Adrenal gland (tissue), 9 donors: ENCODE measurements at regions not wholly inside any gene's neighbourhood (a gene's known extent, or its start where the extent isn't known, plus 50 kb on each side); places are given as distances from the start of the nearest gene placed in this dataset.

Source experiments
- DNase-seq, 7 donors: peaks; one replicate each; pipeline ENCODE4 v3.0.0-alpha.2; 2019 to 2020
- H3K27ac ChIP-seq, 5 donors: fragments of 200-600 bp; sonication (generic) in 4 of 5; 1 replicate in 3 of 5; 2 replicates in 2 of 5; pipeline versions ENCODE4 v1.5.1 to v1.8.0; 2016 to 2020; ENCODE audit warnings: mild to moderate bottlenecking in 1 of 5
- H3K27me3 ChIP-seq: fragments of 200-600 bp; 2 replicates; pipeline ENCODE4 v1.8.0; 2021
- H3K36me3 ChIP-seq, 2 donors: fragments of 200-600 bp; replicated peaks in 1 of 2; 1 replicate in 1 of 2; 2 replicates in 1 of 2; pipeline versions ENCODE4 v1.5.1 to v1.8.0; 2018 to 2022
- H3K4me1 ChIP-seq, 2 donors: fragments of 200-600 bp; replicated peaks in 1 of 2; 1 replicate in 1 of 2; 2 replicates in 1 of 2; pipeline versions ENCODE4 v1.5.1 to v1.8.0; 2018 to 2021
- H3K4me3 ChIP-seq, 4 donors: fragments of 200-600 bp; sonication (generic) in 3 of 4; one replicate each; pipeline ENCODE4 v1.5.1; 2016 to 2018
- H3K9me3 ChIP-seq, 3 donors: fragments of 200-600 bp; sonication (generic) in 1 of 3; replicated peaks in 1 of 3; 1 replicate in 2 of 3; 2 replicates in 1 of 3; pipeline versions ENCODE4 v1.5.1 to v1.8.0; 2016 to 2021
- CTCF ChIP-seq, 6 experiments: fragments of 450-650 bp in 4 of 6; fragments of 200-600 bp in 2 of 6; sonication (generic) in 1 of 6; IDR thresholded peaks; 1 replicate in 5 of 6; 2 replicates in 1 of 6; pipeline versions ENCODE4 v1.5.1 to v1.8.0; 2016 to 2021; ENCODE audit warnings: antibody characterized with exemption in 6 of 6, mild to moderate bottlenecking in 2 of 6, moderate library complexity in 1 of 6
- POLR2A ChIP-seq, 2 donors: fragments of 450-650 bp; IDR thresholded peaks; one replicate each; pipeline ENCODE4 v1.6.1; 2017; ENCODE audit warnings: antibody characterized with exemption in 2 of 2, mild to moderate bottlenecking in 2 of 2, moderate library complexity in 1 of 2
- WGBS, 4 donors: extraction: QIAGEN DNeasy Blood & Tissue Kit in 2 of 4; methylation state at CpG; one replicate each; pipeline versions ENCODE4 v1.1.5 to v1.1.7; 2013 to 2017; 5-methylcytosine and 5-hydroxymethylcytosine counted together
- intact Hi-C, 2 donors: fragments of 100-400 bp; cut with DNase I; formaldehyde crosslinking; loops; one replicate each; pipeline versions ENCODE4 v1.14.1 to v1.15.0; 2022 to 2023
- donor health status: healthy with polysubstance abuse.
- donor health status: Bipolar disorder and iron deficiency.
- donor health status: DM: yes; HTN: yes; CAD: no.
- donor health status: DM: no; HTN: no; CAD: no.
- donor health status: DM: no; HTN: no; CAD: no.

- 44 to 71% (median 46%) methylated on average over 1 of the region's 1 CpG for WGBS, 4 donors
- H3K36me3 ChIP-seq = no peaks in the 10 kb centered on the region
Measured at GRCh38 chr3:74538669-74539068, 75.8 kb downstream of the CNTN3 start.

GRCh38 chr3:74537857-74538256 is 76.6 kb downstream of the CNTN3 start:
- intact Hi-C loops = no loop called here
- no peak overlapping the region for H3K4me3 ChIP-seq
- H3K36me3 ChIP-seq = no peaks in the 10 kb centered on the region
- no peak for DNase-seq
- TF ChIP-seq CTCF (IDR thresholded peaks at IDR 0.05) (no peak), POLR2A (IDR thresholded peaks at IDR 0.05) (no peak)
- H3K27me3 ChIP-seq = no peaks in the 10 kb centered on the region
- H3K27ac ChIP-seq = no peak overlapping the region
- H3K4me1 ChIP-seq = no peaks in the 10 kb centered on the region
- no peaks in the 10 kb centered on the region for H3K9me3 ChIP-seq
- WGBS, 4 donors = 65 to 83% (median 81%) methylated on average over 2 of the region's 2 CpGs

More at GRCh38 chr3:74538669-74539068, 75.8 kb downstream of the CNTN3 start:
- H3K9me3 ChIP-seq = no peaks in the 10 kb centered on the region
- intact Hi-C loops = no loop called here
- H3K4me3 ChIP-seq = no peak overlapping the region
- DNase-seq = no peak
- no peaks in the 10 kb centered on the region for H3K4me1 ChIP-seq
- no peaks in the 10 kb centered on the region for H3K27me3 ChIP-seq
- TF ChIP-seq CTCF (IDR thresholded peaks at IDR 0.05) = no peak
- TF ChIP-seq POLR2A (IDR thresholded peaks at IDR 0.05) = no peak
- no peak overlapping the region for H3K27ac ChIP-seq

- H3K4me1 ChIP-seq = no peaks in the 10 kb centered on the region
- no peaks in the 10 kb centered on the region for H3K27me3 ChIP-seq
- no peak overlapping the region for H3K4me3 ChIP-seq
- intact Hi-C loops = no loop called here
- DNase-seq = peak in 2 of 7 donors; percentile 10 to 16
- 54 to 71% (median 63%) methylated on average over 4 of the region's 4 CpGs for WGBS, 4 donors
- no peaks in the 10 kb centered on the region for H3K9me3 ChIP-seq
- TF ChIP-seq CTCF (IDR thresholded peaks at IDR 0.05) (no peak), POLR2A (IDR thresholded peaks at IDR 0.05) (no peak)
- no peaks in the 10 kb centered on the region for H3K36me3 ChIP-seq
- no peak overlapping the region for H3K27ac ChIP-seq
Measured at GRCh38 chr3:74537164-74537563, 77.3 kb downstream of the CNTN3 start.

GRCh38 chr3:74535281-74535680 is 79.2 kb downstream of the CNTN3 start:
- no peak for TF ChIP-seq CTCF (IDR thresholded peaks at IDR 0.05)
- TF ChIP-seq POLR2A (IDR thresholded peaks at IDR 0.05) = no peak
- Histone ChIP-seq H3K4me3 (no peak overlapping the region), H3K4me1 (no peaks in the 10 kb centered on the region), H3K9me3 (no peaks in the 10 kb centered on the region), H3K27me3 (no peaks in the 10 kb centered on the region), H3K27ac (no peak overlapping the region), H3K36me3 (no peaks in the 10 kb centered on the region)
- intact Hi-C loops = no loop called here
- no peak for DNase-seq
- 59 to 90% (median 77%) methylated on average over 3 of the region's 3 CpGs for WGBS, 4 donors
